ENCODE measurements at regions not wholly inside any gene's neighbourhood (a gene's known extent, or its start where the extent isn't known, plus 50 kb on each side); places are given as distances from the start of the nearest gene placed in this dataset.

- Histone ChIP-seq H3K4me2 (ENCODE audit: low read depth, low read length, poor library complexity, severe bottlenecking) (no peak overlapping the region), H3K36me3 (ENCODE audit: insufficient read depth, low read length) (no peaks in the 10 kb centered on the region), H3K4me1 (ENCODE audit: insufficient read depth, low read length, poor library complexity, severe bottlenecking) (no peaks in the 10 kb centered on the region), H3K27me3 (ENCODE audit: insufficient read depth, low read length, poor library complexity, severe bottlenecking) (no peaks in the 10 kb centered on the region), H3K9ac (ENCODE audit: low read depth, low read length, poor library complexity, severe bottlenecking) (no peak overlapping the region), H3K9me2 (replicated peaks; ENCODE audit: low read depth, low read length) (no peaks in the 10 kb centered on the region), H3K79me2 (ENCODE audit: insufficient read depth, low read length) (no peaks in the 10 kb centered on the region), H3K9me3 (ENCODE audit: insufficient read depth, low read depth, low read length) (no peaks in the 10 kb centered on the region), H3K4me3 (ENCODE audit: low read length, poor library complexity, severe bottlenecking) (no peak overlapping the region), H4K20me1 (ENCODE audit: insufficient read depth, low read length, poor library complexity, severe bottlenecking) (no peaks in the 10 kb centered on the region), H3F3A (ENCODE audit: low read depth) (no peaks in the 10 kb centered on the region), H2AFZ (ENCODE audit: low read length) (no peak overlapping the region)
- TF ChIP-seq, protein P1, sequence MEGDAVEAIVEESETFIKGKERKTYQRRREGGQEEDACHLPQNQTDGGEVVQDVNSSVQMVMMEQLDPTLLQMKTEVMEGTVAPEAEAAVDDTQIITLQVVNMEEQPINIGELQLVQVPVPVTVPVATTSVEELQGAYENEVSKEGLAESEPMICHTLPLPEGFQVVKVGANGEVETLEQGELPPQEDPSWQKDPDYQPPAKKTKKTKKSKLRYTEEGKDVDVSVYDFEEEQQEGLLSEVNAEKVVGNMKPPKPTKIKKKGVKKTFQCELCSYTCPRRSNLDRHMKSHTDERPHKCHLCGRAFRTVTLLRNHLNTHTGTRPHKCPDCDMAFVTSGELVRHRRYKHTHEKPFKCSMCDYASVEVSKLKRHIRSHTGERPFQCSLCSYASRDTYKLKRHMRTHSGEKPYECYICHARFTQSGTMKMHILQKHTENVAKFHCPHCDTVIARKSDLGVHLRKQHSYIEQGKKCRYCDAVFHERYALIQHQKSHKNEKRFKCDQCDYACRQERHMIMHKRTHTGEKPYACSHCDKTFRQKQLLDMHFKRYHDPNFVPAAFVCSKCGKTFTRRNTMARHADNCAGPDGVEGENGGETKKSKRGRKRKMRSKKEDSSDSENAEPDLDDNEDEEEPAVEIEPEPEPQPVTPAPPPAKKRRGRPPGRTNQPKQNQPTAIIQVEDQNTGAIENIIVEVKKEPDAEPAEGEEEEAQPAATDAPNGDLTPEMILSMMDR (conservative IDR thresholded peaks at IDR 0.05; ENCODE audit: low read length), result no peak
- TF ChIP-seq EZH2phosphoT487 (IDR thresholded peaks at IDR 0.05; ENCODE audit: borderline replicate concordance), result no peak
Observed at GRCh38 chr12:61301817-61302216, 958.4 kb upstream of the USP15 start.

DNA sequence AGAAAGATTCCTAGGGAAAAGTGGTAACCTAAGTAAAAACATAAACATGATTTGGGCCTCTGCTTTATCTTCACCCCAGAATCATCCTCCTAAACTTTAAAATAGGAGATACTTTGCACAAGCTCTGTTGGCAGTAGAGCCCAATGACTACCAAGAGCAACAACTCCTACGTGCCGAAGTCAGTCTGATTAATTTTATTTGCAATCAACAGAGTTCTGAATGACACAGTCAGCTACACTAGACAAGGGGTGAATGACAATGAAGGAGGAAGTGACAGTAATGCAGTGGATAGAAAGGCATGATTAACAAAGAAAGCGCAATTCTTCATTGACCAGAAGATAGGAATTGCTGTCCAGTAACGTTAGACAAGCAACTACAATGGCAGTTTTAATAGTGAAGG is 957.9 kb upstream of the USP15 start:
- no peaks in the 10 kb centered on the region for H3K79me2 ChIP-seq (ENCODE audit: insufficient read depth, low read length)
- H3K9me3 ChIP-seq (ENCODE audit: insufficient read depth, low read depth, low read length), result no peaks in the 10 kb centered on the region
- H3K4me3 ChIP-seq (ENCODE audit: low read length, poor library complexity, severe bottlenecking), result no peak overlapping the region
- no peak overlapping the region for H3K9ac ChIP-seq (ENCODE audit: low read depth, low read length, poor library complexity, severe bottlenecking)
- TF ChIP-seq, protein P1 (conservative IDR thresholded peaks at IDR 0.05; ENCODE audit: low read length), result no peak
- TF ChIP-seq EZH2phosphoT487 (IDR thresholded peaks at IDR 0.05; ENCODE audit: borderline replicate concordance), result no peak
- no peaks in the 10 kb centered on the region for H3F3A ChIP-seq (ENCODE audit: low read depth)
- H3K27me3 ChIP-seq (ENCODE audit: insufficient read depth, low read length, poor library complexity, severe bottlenecking), result no peaks in the 10 kb centered on the region
- H3K4me1 ChIP-seq (ENCODE audit: insufficient read depth, low read length, poor library complexity, severe bottlenecking), result no peaks in the 10 kb centered on the region
- H3K9me2 ChIP-seq (replicated peaks; ENCODE audit: low read depth, low read length), result no peaks in the 10 kb centered on the region
- no peak overlapping the region for H2AFZ ChIP-seq (ENCODE audit: low read length)
- no peaks in the 10 kb centered on the region for H4K20me1 ChIP-seq (ENCODE audit: insufficient read depth, low read length, poor library complexity, severe bottlenecking)
- H3K4me2 ChIP-seq (ENCODE audit: low read depth, low read length, poor library complexity, severe bottlenecking), result no peak overlapping the region
- H3K36me3 ChIP-seq (ENCODE audit: insufficient read depth, low read length), result no peaks in the 10 kb centered on the region

DNA sequence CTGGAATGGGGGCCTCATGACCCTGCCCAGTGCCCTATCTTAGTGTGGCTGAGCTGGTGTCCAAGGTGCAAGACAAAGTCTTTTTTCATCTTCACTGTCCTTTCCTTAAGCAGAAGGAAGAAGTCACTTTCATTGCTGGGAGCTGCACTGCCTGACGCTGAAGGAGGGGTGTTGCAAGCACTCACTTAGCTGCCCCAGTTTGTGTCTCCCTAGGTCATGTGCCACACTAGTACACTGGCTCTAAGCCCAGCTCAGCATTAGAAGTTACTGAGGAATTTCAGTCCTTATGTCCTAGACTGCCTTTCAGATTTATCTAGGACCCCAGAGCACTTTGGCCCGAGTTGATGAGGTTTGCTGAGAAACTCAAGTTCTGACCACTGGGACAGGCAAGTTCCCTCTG is 952.0 kb upstream of the USP15 start:
- no peaks in the 10 kb centered on the region for H3K36me3 ChIP-seq (ENCODE audit: insufficient read depth, low read length)
- H3K79me2 ChIP-seq (ENCODE audit: insufficient read depth, low read length), result no peaks in the 10 kb centered on the region
- H3K4me1 ChIP-seq (ENCODE audit: insufficient read depth, low read length, poor library complexity, severe bottlenecking), result no peaks in the 10 kb centered on the region
- no peaks in the 10 kb centered on the region for H4K20me1 ChIP-seq (ENCODE audit: insufficient read depth, low read length, poor library complexity, severe bottlenecking)
- H3K4me2 ChIP-seq (ENCODE audit: low read depth, low read length, poor library complexity, severe bottlenecking), result no peak overlapping the region
- TF ChIP-seq, protein P1 (conservative IDR thresholded peaks at IDR 0.05; ENCODE audit: low read length), result no peak
- no peak overlapping the region for H3K4me3 ChIP-seq (ENCODE audit: low read length, poor library complexity, severe bottlenecking)
- H3K27me3 ChIP-seq (ENCODE audit: insufficient read depth, low read length, poor library complexity, severe bottlenecking), result no peaks in the 10 kb centered on the region
- H3F3A ChIP-seq (ENCODE audit: low read depth), result no peaks in the 10 kb centered on the region
- no peaks in the 10 kb centered on the region for H3K9me2 ChIP-seq (replicated peaks; ENCODE audit: low read depth, low read length)
- no peak overlapping the region for H2AFZ ChIP-seq (ENCODE audit: low read length)
- no peaks in the 10 kb centered on the region for H3K9me3 ChIP-seq (ENCODE audit: insufficient read depth, low read depth, low read length)
- H3K9ac ChIP-seq (ENCODE audit: low read depth, low read length, poor library complexity, severe bottlenecking), result no peak overlapping the region

Measured in Loucy (cell line).